ENCODE measurements at regions not wholly inside any gene's neighbourhood (a gene's known extent, or its start where the extent isn't known, plus 50 kb on each side); places are given as distances from the start of the nearest gene placed in this dataset.

- DNase-seq = no peak
Measured at GRCh38 chr7:52323202-52323746, 712.2 kb upstream of the POM121L12 start.

DNA sequence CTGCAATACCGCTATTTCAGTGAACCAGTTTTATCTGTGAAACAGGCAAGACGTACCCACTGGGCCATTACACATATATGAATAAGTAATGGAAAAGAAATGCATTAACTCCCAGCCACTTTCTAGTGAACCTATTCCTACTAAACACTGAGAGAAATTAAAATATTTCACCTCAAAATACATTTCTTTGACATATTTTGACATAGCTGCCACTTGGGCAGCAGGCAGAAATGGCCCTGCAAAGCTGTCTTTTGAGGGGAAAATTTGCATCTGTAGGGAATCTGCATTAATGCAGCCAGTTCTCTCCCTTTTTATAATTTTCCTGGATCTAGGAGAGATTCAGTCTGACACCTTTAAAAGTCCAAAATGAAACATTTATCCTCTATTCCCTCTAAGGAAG is 714.8 kb upstream of the POM121L12 start:
- no peak for DNase-seq

GRCh38 chr7:52317921-52318320 is 717.5 kb upstream of the POM121L12 start:
- DNase-seq = no peak

DNA sequence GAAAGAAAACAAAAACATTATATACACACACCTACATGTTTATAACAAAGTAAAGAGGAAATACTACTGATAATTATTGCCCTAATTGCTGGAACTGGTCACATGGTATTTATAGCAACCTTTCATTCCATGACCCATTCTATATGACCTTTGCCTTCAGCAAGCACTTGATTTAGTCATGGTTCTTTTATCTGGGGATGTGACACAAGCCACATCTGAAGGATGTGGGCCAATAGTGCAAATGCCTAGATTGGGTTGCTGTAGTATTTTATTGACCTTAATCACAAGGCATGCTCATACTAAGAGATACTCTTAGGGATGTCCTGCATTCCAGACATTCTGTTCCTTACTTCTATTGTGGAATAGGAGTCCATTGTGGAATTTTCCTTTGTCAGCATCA is 723.5 kb upstream of the POM121L12 start:
- no peak for DNase-seq

DNA sequence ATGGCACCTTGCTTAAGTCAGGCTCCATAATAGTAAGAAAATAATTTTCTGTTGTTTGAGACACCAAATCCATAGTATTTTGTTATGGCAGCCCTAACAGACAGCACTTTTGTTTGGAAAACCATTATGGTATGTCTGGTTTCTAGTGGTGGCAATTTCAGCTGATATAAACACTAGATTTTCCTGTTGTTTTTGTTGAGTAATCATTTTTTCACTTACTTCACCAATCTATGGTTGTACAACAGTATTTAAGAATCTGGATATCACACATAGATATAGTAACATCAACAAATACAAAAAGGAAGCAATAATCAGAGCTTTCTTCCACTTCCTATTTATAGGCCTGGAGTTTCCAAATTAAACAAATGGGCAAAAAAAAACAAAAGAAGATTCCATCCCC is 725.8 kb upstream of the POM121L12 start:
- DNase-seq = no peak

DNA sequence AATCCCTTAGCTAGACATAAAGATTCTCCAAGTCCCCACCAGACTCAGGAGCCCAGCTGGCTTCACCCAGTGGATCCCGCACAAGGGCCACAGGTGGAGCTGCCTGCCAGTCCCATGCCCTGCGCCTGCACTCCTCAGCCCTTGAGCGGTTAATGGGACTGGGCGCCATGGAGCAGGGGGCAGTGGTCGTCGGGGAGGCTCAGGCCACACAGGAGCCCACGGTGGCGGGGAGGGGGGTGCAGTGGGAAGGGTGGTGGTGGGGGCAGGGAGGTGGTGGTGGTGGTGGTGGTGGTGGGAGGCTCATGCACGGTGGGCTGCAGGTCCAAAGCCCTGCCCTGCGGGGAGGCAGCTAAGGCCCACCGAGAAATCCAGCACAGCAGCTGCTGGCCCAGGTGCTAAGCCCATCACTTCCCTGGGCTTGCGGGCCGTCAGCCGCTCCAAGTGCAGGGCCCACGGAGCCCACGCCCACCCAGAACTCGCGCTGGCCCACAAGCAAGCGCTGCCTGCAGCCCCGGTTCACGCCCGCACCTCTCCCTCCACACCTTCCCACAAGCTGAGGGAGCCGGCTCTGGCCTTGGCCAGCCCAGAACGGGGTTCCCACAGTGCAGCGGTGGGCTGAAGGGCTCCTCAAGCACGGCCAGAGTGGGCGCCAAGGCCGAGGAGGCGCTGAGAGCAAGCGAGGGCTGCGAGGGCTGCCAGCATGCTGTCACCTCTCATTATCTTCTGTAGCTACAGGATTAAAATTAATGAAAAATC is 732.5 kb upstream of the POM121L12 start:
- DNase-seq = no peak

DNA sequence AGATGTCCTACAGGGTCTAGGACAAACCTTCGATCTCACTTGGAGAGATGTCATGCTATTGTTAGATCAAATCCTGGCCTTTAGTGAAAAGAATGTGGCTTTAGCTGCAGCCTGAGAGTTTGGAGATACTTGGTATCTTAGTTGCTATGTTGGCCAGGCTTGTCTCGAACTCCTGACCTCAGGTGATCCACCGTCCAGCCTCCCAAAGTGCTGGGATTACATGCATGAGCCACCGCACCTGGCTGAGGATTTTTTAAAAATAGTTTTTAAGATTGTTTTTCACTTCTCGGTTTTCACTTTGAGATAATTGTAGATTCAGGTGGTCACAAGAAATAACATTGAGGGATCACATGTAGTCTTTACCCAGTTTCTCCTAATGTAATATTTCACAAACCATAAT is 738.3 kb upstream of the POM121L12 start:
- no peak for DNase-seq

DNA sequence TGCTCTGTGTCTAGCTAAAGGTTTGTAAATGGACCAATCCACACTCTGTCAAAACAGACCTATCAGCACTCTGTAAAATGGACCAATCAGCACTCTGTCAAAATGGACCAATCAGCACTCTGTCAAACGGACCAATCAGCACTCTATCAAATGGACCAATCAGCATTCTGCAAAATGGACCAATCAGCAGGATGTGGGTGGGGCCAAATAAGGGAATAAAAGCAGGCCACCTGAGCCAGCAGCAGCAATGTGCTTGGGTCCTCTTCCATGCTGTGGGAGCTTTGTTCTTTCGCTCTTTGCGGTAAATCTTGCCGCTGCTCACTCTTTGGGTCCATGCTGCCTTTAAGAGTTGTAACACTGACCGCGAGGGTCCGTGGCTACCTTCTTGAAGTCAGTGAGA is 740.5 kb upstream of the POM121L12 start:
- no peak for DNase-seq

GRCh38 chr7:52289247-52289646 is 746.2 kb upstream of the POM121L12 start:
- no peak for DNase-seq

- DNase-seq = no peak
Measured at GRCh38 chr7:52287698-52288097, 747.7 kb upstream of the POM121L12 start.

- DNase-seq = no peak
Measured at GRCh38 chr7:52285689-52286088, 749.7 kb upstream of the POM121L12 start.

- no peak for DNase-seq
Measured at GRCh38 chr7:52283335-52283734, 752.1 kb upstream of the POM121L12 start.

- DNase-seq = no peak
Measured at GRCh38 chr7:52273685-52274610, 761.5 kb upstream of the POM121L12 start.

DNA sequence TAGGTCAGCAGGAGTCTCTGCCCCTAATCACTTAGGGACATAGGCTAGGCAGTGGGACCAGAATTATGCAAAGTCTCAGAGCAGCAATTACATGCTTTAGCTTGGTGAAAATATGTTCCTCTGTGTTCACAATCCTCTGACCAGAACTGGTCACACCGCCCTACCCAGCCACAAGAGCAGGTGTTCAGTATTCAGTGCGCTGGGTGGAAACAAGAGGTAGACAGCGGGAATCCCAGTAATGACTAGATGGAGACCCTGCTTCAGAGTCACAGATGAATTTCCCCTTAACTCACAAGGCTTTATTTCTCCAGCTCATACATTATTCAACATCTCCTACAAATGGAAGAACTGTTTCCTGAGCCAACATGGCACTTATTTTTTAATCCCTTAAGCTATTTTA is 763.7 kb upstream of the POM121L12 start:
- no peak for DNase-seq

DNA sequence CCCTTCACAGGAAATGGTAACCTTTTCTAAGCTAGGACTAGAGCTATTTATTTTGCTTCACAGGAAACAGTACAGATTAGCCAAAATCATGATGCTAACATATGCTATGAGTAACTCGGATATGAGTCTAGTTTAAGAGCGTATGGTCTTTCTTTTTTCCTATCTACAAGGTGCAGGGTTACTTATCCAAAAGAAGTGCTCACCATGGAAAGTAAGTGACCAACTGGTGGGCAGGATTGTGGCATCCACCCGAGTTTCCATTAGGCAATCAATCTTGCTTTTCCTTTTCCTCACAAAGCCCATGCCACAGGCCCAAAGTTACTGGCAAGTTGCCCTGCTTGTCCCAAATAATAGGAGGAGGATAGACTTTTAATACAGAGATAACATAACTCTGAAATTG is 765.1 kb upstream of the POM121L12 start:
- no peak for DNase-seq

- DNase-seq = no peak
Measured at GRCh38 chr7:52269669-52270068, 765.8 kb upstream of the POM121L12 start.

GRCh38 chr7:52261057-52261456 is 774.4 kb upstream of the POM121L12 start:
- DNase-seq = no peak

DNA sequence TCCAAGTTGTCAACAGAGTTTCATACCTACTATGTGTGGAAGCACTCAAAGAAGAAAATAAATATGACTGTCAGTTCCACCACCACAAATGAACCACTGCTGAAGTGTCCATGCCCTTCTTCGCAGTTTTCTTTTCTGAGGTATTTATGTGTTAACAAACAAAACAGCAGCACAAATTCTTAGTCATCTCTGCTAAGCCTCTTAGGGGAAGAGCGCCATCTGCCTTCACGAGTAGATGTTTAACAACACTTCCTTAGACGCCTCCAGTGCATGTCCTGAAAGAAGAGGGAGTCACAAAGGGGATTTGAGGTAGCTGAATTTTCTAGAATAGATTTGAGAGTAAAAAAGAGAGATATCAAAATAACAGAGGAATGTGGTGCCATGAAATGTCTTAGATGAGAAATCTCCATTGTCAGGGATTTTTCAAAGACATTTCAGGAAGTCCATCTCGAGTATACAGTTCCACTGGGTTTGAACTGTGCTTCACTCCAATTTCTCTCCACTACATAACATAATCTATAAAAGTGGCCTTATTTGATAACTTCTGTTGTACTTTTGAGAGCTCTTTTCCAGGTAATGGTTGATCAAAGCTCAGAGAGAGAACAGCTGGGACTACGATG is 775.3 kb upstream of the POM121L12 start:
- DNase-seq = no peak

GRCh38 chr7:52257890-52258289 is 777.5 kb upstream of the POM121L12 start:
- no peak for DNase-seq

DNA sequence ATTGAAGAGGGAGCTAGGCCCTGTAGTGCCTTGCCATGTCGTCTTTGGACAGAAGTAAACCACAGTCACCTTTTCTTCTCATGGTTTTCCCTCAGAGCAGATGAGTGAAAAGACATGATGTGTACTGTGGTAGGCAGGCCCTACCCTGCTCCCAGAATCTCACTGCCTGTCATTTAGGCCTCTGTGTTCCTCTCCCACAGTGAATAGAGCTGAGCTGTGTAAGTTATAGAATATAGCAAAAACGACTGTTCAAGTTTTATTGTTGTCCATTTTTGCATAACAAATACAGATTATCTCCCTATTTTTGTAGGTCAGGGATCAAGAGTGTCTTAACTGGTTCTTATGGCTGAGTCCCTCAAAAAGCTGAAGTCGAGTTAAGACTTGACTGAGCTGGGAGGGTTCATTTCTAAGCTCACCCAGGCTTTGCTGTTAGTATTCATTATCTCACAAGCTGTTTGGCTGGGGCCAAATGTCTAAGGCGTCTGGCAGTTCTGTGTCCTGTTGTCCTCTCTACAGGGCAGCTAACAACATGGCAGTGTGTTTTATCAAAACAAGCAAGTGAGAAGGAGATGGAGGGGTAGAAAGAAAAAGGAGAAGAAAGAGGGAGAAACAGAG is 780.9 kb upstream of the POM121L12 start:
- DNase-seq = no peak

GRCh38 chr7:52253953-52254352 is 781.5 kb upstream of the POM121L12 start:
- DNase-seq = no peak

GRCh38 chr7:52249741-52250140 is 785.7 kb upstream of the POM121L12 start:
- DNase-seq = no peak

- DNase-seq = no peak
Measured at GRCh38 chr7:52247518-52247917, 787.9 kb upstream of the POM121L12 start.

Measured in activated CD4-positive, alpha-beta T cell treated with anti-CD3 and anti-CD28 coated beads, Interleukin-2, amount 50 U/mL, for 16 hours (primary cell).